ENCODE measurements at regions not wholly inside any gene's neighbourhood (a gene's known extent, or its start where the extent isn't known, plus 50 kb on each side); places are given as distances from the start of the nearest gene placed in this dataset.

- DNase-seq (ENCODE audit: low read depth) = no peak
- no peak for TF ChIP-seq CTCF (conservative IDR thresholded peaks at IDR 0.05; ENCODE audit: low read depth, low read length)
Observed at GRCh38 chr2:221073326-221074049, 498.6 kb downstream of the EPHA4 start.

GRCh38 chr2:221074238-221074637, 497.9 kb downstream of the EPHA4 start:
- no peak for DNase-seq (ENCODE audit: low read depth)
- TF ChIP-seq CTCF (conservative IDR thresholded peaks at IDR 0.05; ENCODE audit: low read depth, low read length) = no peak
- no peak overlapping the region for H3K4me3 ChIP-seq (ENCODE audit: low read depth, low read length)

More at GRCh38 chr2:221073326-221074049, 498.6 kb downstream of the EPHA4 start:
- no peak overlapping the region for H3K4me3 ChIP-seq (ENCODE audit: low read depth, low read length)

GRCh38 chr2:221075203-221075602, 496.9 kb downstream of the EPHA4 start:
- DNase-seq (ENCODE audit: low read depth) = no peak
- H3K4me3 ChIP-seq (ENCODE audit: low read depth, low read length) = no peak overlapping the region
- no peak for TF ChIP-seq CTCF (conservative IDR thresholded peaks at IDR 0.05; ENCODE audit: low read depth, low read length)

- DNase-seq (ENCODE audit: low read depth) = no peak
- no peak overlapping the region for H3K4me3 ChIP-seq (ENCODE audit: low read depth, low read length)
- TF ChIP-seq CTCF (conservative IDR thresholded peaks at IDR 0.05; ENCODE audit: low read depth, low read length) = no peak
Observed at GRCh38 chr2:221077251-221077650, 494.9 kb downstream of the EPHA4 start.

GRCh38 chr2:221077799-221078198, 494.3 kb downstream of the EPHA4 start:
- H3K4me3 ChIP-seq (ENCODE audit: low read depth, low read length) = no peak overlapping the region
- TF ChIP-seq CTCF (conservative IDR thresholded peaks at IDR 0.05; ENCODE audit: low read depth, low read length) = no peak
- DNase-seq (ENCODE audit: low read depth) = no peak

- no peak overlapping the region for H3K4me3 ChIP-seq (ENCODE audit: low read depth, low read length)
- TF ChIP-seq CTCF (conservative IDR thresholded peaks at IDR 0.05; ENCODE audit: low read depth, low read length) = no peak
- DNase-seq (ENCODE audit: low read depth) = no peak
Observed at GRCh38 chr2:221085341-221085900, 486.7 kb downstream of the EPHA4 start.

GRCh38 chr2:221085936-221086335, 486.2 kb downstream of the EPHA4 start:
- H3K4me3 ChIP-seq (ENCODE audit: low read depth, low read length) = no peak overlapping the region

More at GRCh38 chr2:221085936-221086335, 486.2 kb downstream of the EPHA4 start:
- no peak for DNase-seq (ENCODE audit: low read depth)
- no peak for TF ChIP-seq CTCF (conservative IDR thresholded peaks at IDR 0.05; ENCODE audit: low read depth, low read length)
